ENCODE measurements at regions not wholly inside any gene's neighbourhood (a gene's known extent, or its start where the extent isn't known, plus 50 kb on each side); places are given as distances from the start of the nearest gene placed in this dataset.

GRCh38 chr2:2512931-2513330 lies 181.9 kb upstream of the MYT1L start:
- no peak for TF ChIP-seq POLR2A (IDR thresholded peaks at IDR 0.05)
- no peak for TF ChIP-seq CTCF (IDR thresholded peaks at IDR 0.05)
